ENCODE measurements at regions not wholly inside any gene's neighbourhood (a gene's known extent, or its start where the extent isn't known, plus 50 kb on each side); places are given as distances from the start of the nearest gene placed in this dataset.

GRCh38 chr2:172361840-172362239 is 65.5 kb upstream of the ITGA6 start:
- Mint-ChIP-seq H3K4me3 (no peak overlapping the region), H3K9me3 (no peaks in the 10 kb centered on the region), H3K27me3 (no peaks in the 10 kb centered on the region), H3K27ac (no peak overlapping the region), H3K36me3 (ENCODE audit: low read depth) (no peaks in the 10 kb centered on the region), H3K4me1 (no peaks in the 10 kb centered on the region)
- DNase-seq, result no peak
- ChIA-PET POLR2A (no interaction called here), CTCF (no interaction called here)

- DNase-seq, result no peak
- Mint-ChIP-seq H3K4me3 (no peak overlapping the region), H3K4me1 (no peaks in the 10 kb centered on the region), H3K9me3 (peaks cover 3% of the 10 kb centered on the region), H3K27ac (no peak overlapping the region), H3K36me3 (ENCODE audit: low read depth) (no peaks in the 10 kb centered on the region), H3K27me3 (no peaks in the 10 kb centered on the region)
- CTCF ChIA-PET, result no interaction called here
- POLR2A ChIA-PET, result no interaction called here
These were observed 63.1 kb upstream of the ITGA6 start for GRCh38 chr2:172364261-172364660.

DNA sequence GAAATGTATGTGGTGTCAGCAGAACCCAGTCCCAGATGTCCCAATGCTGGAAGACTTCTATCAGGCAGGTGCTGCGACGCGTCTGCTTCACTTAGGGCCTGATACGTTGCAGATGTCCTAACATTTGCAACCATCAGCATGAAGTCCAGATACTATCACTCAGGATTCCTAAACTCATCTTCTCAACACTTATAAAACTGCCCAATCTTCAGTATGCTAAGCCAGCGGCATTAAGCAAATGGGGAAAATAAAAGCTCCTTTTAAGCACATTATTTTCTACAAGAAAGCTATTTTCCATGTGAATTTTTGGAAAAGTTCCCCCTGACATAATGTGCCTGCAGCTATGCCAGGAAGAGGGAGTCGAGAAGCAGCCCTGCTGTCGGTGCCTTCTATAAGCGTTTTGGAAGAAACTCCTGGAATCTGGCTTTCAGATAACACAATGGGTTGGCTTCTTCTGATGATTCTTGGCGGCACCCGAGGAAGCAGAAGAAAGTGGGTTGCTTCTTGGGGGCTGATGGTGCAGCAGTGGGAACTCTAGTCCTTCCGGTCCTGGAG is 60.7 kb upstream of the ITGA6 start:
- CTCF ChIA-PET, result interaction anchor here (1.2 kb wide), 1 partner anchor 95 kb away, joined by 4 read pairs; no protein-coding TSS in a partner anchor
- Mint-ChIP-seq H3K9me3 (peaks cover 3% of the 10 kb centered on the region), H3K27ac (no peak overlapping the region), H3K4me3 (no peak overlapping the region), H3K27me3 (peaks cover 3% of the 10 kb centered on the region), H3K4me1 (no peaks in the 10 kb centered on the region), H3K36me3 (ENCODE audit: low read depth) (no peaks in the 10 kb centered on the region)
- no peak for DNase-seq
- POLR2A ChIA-PET, result no interaction called here

DNA sequence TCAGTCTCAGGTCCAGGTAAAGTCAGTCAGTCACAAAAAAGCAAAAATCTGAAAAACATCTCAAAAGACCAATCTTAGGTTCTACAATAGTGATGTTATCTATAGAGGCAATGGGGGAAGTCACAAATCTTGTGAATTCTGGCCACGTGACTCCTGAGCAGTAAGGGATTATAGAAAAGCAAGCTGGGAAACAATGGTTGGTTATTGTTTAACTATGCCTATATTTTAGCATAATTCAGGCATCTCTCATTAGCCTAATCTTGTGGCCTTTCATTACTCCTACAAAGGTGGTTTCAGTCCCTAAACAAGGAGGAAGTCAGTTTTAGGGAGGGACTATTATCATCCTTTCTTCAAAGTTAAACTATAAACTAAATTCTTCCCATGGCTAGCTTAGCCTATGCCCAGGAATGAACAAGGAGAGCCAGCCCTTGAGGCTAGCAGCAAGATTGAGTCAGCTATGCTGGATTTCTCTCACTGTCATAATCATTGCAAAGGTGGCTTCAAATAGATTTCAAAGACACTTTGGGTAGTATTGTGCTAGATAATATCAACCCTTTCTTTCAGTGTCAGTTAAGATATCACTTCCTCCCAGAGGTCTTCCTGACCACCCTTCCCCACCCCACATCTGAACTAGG is 56.4 kb upstream of the ITGA6 start:
- no peak for DNase-seq
- ChIA-PET CTCF (no interaction called here), POLR2A (no interaction called here)
- Mint-ChIP-seq H3K4me1 (no peaks in the 10 kb centered on the region), H3K9me3 (peaks cover 3% of the 10 kb centered on the region), H3K36me3 (ENCODE audit: low read depth) (no peaks in the 10 kb centered on the region), H3K27me3 (peaks cover 13% of the 10 kb centered on the region), H3K27ac (no peak overlapping the region), H3K4me3 (no peak overlapping the region)

- no peak overlapping the region for H3K4me3 Mint-ChIP-seq
- no peaks in the 10 kb centered on the region for H3K36me3 Mint-ChIP-seq (ENCODE audit: low read depth)
- H3K4me1 Mint-ChIP-seq, result no peaks in the 10 kb centered on the region
- POLR2A ChIA-PET, result no interaction called here
- no peak overlapping the region for H3K27ac Mint-ChIP-seq
- no peak for DNase-seq
- CTCF ChIA-PET, result no interaction called here
- peaks cover 13% of the 10 kb centered on the region for H3K27me3 Mint-ChIP-seq
- peaks cover 3% of the 10 kb centered on the region for H3K9me3 Mint-ChIP-seq
These were observed 55.0 kb upstream of the ITGA6 start for GRCh38 chr2:172372436-172372835.

DNA sequence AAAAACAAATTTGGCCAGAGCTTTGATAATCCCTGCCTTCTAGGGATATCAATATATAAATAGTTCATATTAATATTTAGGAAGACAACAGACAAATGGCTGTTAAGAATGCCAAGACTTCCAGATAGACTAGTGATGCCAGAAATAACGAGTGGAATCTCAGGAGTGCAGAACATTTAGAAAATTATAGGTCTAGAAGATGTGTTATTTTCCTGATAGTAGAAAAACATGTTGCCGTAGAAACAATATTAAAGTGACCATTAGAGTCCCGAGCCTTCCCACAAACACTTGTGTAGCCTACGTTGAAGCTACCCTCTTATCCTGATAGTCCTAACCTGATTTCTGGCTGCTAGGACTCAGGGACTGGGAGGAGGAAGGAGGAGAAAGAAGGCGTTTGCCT is 54.3 kb upstream of the ITGA6 start:
- H3K27me3 Mint-ChIP-seq, result peaks cover 13% of the 10 kb centered on the region

DNA sequence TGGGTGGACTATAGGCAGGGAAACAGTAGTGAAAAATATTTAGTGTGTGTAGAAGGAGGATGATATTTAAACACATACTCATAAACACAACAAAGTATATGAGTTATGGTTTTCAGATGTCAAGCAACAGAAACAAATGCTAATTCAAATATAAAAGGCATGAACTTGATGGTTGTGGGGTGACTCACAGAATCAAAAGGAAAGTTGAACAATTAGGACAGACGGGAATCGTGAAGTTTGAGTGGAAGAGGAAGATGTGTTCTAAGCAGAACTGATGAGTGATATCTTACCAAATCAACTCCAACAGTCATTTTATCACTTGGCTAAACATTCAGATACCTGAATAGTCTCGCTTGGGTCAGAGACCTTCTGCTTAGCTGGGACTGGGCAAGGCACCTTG is 53.6 kb upstream of the ITGA6 start:
- Mint-ChIP-seq H3K4me1 (no peaks in the 10 kb centered on the region), H3K4me3 (no peak overlapping the region), H3K27ac (no peak overlapping the region), H3K27me3 (peaks cover 13% of the 10 kb centered on the region), H3K9me3 (peaks cover 3% of the 10 kb centered on the region), H3K36me3 (ENCODE audit: low read depth) (no peaks in the 10 kb centered on the region)
- POLR2A ChIA-PET, result no interaction called here
- no peak for DNase-seq
- CTCF ChIA-PET, result no interaction called here

More for the DNA sequence above, 54.3 kb upstream of the ITGA6 start:
- no peak overlapping the region for H3K4me3 Mint-ChIP-seq
- H3K4me1 Mint-ChIP-seq, result no peaks in the 10 kb centered on the region
- ChIA-PET POLR2A (no interaction called here), CTCF (no interaction called here)
- DNase-seq, result no peak
- peaks cover 3% of the 10 kb centered on the region for H3K9me3 Mint-ChIP-seq
- H3K27ac Mint-ChIP-seq, result no peak overlapping the region
- H3K36me3 Mint-ChIP-seq (ENCODE audit: low read depth), result no peaks in the 10 kb centered on the region

- Mint-ChIP-seq H3K4me3 (no peak overlapping the region), H3K36me3 (ENCODE audit: low read depth) (no peaks in the 10 kb centered on the region), H3K27me3 (peaks cover 11% of the 10 kb centered on the region), H3K4me1 (no peaks in the 10 kb centered on the region), H3K9me3 (peaks cover 5% of the 10 kb centered on the region), H3K27ac (no peak overlapping the region)
- ChIA-PET POLR2A (no interaction called here), CTCF (interaction anchor here (1.0 kb wide), 1 partner anchor 87 kb away, joined by 3 read pairs; no protein-coding TSS in a partner anchor)
- DNase-seq, result no peak
These were observed 52.8 kb upstream of the ITGA6 start for GRCh38 chr2:172374318-172375240.

- CTCF ChIA-PET, result interaction anchor here (1.0 kb wide), 1 partner anchor 86 kb away, joined by 3 read pairs; no protein-coding TSS in a partner anchor
- Mint-ChIP-seq H3K4me1 (no peaks in the 10 kb centered on the region), H3K4me3 (no peak overlapping the region), H3K27me3 (peaks cover 10% of the 10 kb centered on the region), H3K9me3 (peaks cover 5% of the 10 kb centered on the region), H3K27ac (no peak overlapping the region), H3K36me3 (ENCODE audit: low read depth) (no peaks in the 10 kb centered on the region)
- no peak for DNase-seq
- POLR2A ChIA-PET, result no interaction called here
These were observed 52.1 kb upstream of the ITGA6 start for GRCh38 chr2:172375251-172375650.

DNA sequence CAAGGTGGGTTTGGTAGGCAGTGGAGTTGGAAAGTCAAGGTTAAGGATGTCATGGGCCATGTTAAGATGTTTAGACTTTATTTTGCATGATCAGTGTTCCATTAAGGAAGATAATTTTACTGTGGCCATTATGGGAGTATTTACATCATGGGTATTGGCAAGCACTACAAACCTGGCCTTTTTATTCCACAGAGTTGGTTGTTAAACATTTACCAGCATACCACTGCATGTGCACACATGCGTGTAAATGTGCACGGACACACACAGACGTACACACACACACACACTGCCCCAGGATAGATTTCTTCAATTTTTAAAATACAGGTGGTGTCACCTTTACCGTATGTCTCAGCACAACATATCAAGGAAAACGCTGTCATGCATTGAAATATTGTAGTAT is 51.4 kb upstream of the ITGA6 start:
- no peak overlapping the region for H3K4me3 Mint-ChIP-seq
- H3K27ac Mint-ChIP-seq, result no peak overlapping the region
- DNase-seq, result no peak
- H3K27me3 Mint-ChIP-seq, result peaks cover 10% of the 10 kb centered on the region
- POLR2A ChIA-PET, result no interaction called here
- H3K9me3 Mint-ChIP-seq, result peaks cover 5% of the 10 kb centered on the region
- H3K4me1 Mint-ChIP-seq, result no peaks in the 10 kb centered on the region
- CTCF ChIA-PET, result interaction anchor here (1.0 kb wide), 1 partner anchor 86 kb away, joined by 3 read pairs; no protein-coding TSS in a partner anchor
- H3K36me3 Mint-ChIP-seq (ENCODE audit: low read depth), result no peaks in the 10 kb centered on the region

- POLR2A ChIA-PET, result no interaction called here
These were observed 50.8 kb upstream of the ITGA6 start for GRCh38 chr2:172376505-172377125.

DNA sequence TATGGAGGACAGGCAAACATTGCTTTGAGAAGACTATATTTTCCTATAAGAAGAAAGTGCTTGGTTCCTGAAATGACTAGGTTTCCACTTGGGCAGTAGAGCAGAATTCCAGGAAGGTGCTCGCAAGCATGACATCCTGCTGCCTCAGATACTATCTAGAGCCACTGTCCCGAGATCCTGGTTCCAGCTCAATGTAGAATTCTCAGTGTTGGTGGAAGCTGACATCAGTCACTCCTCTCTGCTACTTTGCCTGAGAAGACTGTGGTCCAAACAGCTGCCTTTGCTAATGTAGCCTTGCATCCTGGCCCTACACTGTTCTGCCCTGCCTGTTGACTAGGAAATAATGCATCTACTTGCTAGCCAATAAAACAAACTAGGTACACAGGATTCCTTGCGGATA is 50.0 kb upstream of the ITGA6 start:
- CTCF ChIA-PET, result no interaction called here
- Mint-ChIP-seq H3K27ac (no peak overlapping the region), H3K4me1 (no peaks in the 10 kb centered on the region), H3K36me3 (ENCODE audit: low read depth) (no peaks in the 10 kb centered on the region), H3K9me3 (peaks cover 5% of the 10 kb centered on the region), H3K4me3 (no peak overlapping the region), H3K27me3 (peaks cover 8% of the 10 kb centered on the region)
- no peak for DNase-seq
- POLR2A ChIA-PET, result no interaction called here

More at GRCh38 chr2:172376505-172377125, 50.8 kb upstream of the ITGA6 start:
- CTCF ChIA-PET, result no interaction called here
- H3K36me3 Mint-ChIP-seq (ENCODE audit: low read depth), result no peaks in the 10 kb centered on the region
- peaks cover 5% of the 10 kb centered on the region for H3K9me3 Mint-ChIP-seq
- H3K27ac Mint-ChIP-seq, result no peak overlapping the region
- no peak for DNase-seq
- H3K4me1 Mint-ChIP-seq, result no peaks in the 10 kb centered on the region
- peaks cover 10% of the 10 kb centered on the region for H3K27me3 Mint-ChIP-seq
- H3K4me3 Mint-ChIP-seq, result no peak overlapping the region

Data from activated CD4-positive, alpha-beta memory T cell treated with anti-CD3 and anti-CD28 coated beads, Interleukin-2, amount 10 ng/mL, durations not matched to agents 7 days and 5 days (primary cell).